ENCODE measurements at regions not wholly inside any gene's neighbourhood (a gene's known extent, or its start where the extent isn't known, plus 50 kb on each side); places are given as distances from the start of the nearest gene placed in this dataset.
A peak's percentile ranks its signal among the peaks of the same experiment; 100 is the strongest.
"Not testable (repeated sequence)": the region's sequence is repeated elsewhere in the genome, so short reads cannot be mapped to it uniquely, and the experiment has no call there.

- H3K27me3 Mint-ChIP-seq; H3K27ac Mint-ChIP-seq; H3K36me3 Mint-ChIP-seq (ENCODE audit: low read depth); H3K4me1 Mint-ChIP-seq (ENCODE audit: low read depth); H3K4me3 Mint-ChIP-seq; H3K9me3 Mint-ChIP-seq; intact Hi-C loops (cut with micrococcal nuclease): not testable (repeated sequence)
Observed at GRCh38 chr1:149157409-149157808, 54.1 kb upstream of the NBPF9 start.

- H3K36me3 Mint-ChIP-seq (ENCODE audit: low read depth); H3K4me3 Mint-ChIP-seq; H3K9me3 Mint-ChIP-seq; H3K4me1 Mint-ChIP-seq (ENCODE audit: low read depth); intact Hi-C loops (cut with micrococcal nuclease); H3K27me3 Mint-ChIP-seq; H3K27ac Mint-ChIP-seq: not testable (repeated sequence)
Observed at GRCh38 chr1:149158308-149158707, 55.0 kb upstream of the NBPF9 start.

- H3K27me3 Mint-ChIP-seq; H3K9me3 Mint-ChIP-seq; H3K4me1 Mint-ChIP-seq (ENCODE audit: low read depth); H3K36me3 Mint-ChIP-seq (ENCODE audit: low read depth); H3K4me3 Mint-ChIP-seq; intact Hi-C loops (cut with micrococcal nuclease); H3K27ac Mint-ChIP-seq: not testable (repeated sequence)
Observed at GRCh38 chr1:149163063-149163444, 59.7 kb upstream of the NBPF9 start.

GRCh38 chr1:149174765-149175164, 71.4 kb upstream of the NBPF9 start:
- not testable (repeated sequence) for H3K36me3 Mint-ChIP-seq (ENCODE audit: low read depth); H3K4me3 Mint-ChIP-seq; H3K27ac Mint-ChIP-seq

GRCh38 chr1:149175812-149176211, 72.5 kb upstream of the NBPF9 start:
- H3K9me3 Mint-ChIP-seq; H3K27me3 Mint-ChIP-seq; H3K27ac Mint-ChIP-seq; H3K36me3 Mint-ChIP-seq (ENCODE audit: low read depth); intact Hi-C loops (cut with micrococcal nuclease); H3K4me1 Mint-ChIP-seq (ENCODE audit: low read depth): not testable (repeated sequence)
- H3K4me3 Mint-ChIP-seq: peak overlapping the region; percentile 62

More at GRCh38 chr1:149174765-149175164, 71.4 kb upstream of the NBPF9 start:
- intact Hi-C loops (cut with micrococcal nuclease); H3K9me3 Mint-ChIP-seq; H3K27me3 Mint-ChIP-seq; H3K4me1 Mint-ChIP-seq (ENCODE audit: low read depth): not testable (repeated sequence)

- Mint-ChIP-seq H3K27ac (peak overlapping the region; percentile 89), H3K4me3 (peak overlapping the region; percentile 79)
- H3K36me3 Mint-ChIP-seq (ENCODE audit: low read depth); H3K4me1 Mint-ChIP-seq (ENCODE audit: low read depth); H3K9me3 Mint-ChIP-seq; intact Hi-C loops (cut with micrococcal nuclease); H3K27me3 Mint-ChIP-seq: not testable (repeated sequence)
Observed at GRCh38 chr1:149176453-149177316, 73.3 kb upstream of the NBPF9 start.

- H3K4me1 Mint-ChIP-seq (ENCODE audit: low read depth); H3K36me3 Mint-ChIP-seq (ENCODE audit: low read depth); H3K4me3 Mint-ChIP-seq; H3K27me3 Mint-ChIP-seq; H3K9me3 Mint-ChIP-seq; H3K27ac Mint-ChIP-seq; intact Hi-C loops (cut with micrococcal nuclease): not testable (repeated sequence)
Observed at GRCh38 chr1:149190742-149191141, 87.4 kb upstream of the NBPF9 start.

- H3K4me1 Mint-ChIP-seq (ENCODE audit: low read depth); intact Hi-C loops (cut with micrococcal nuclease); H3K4me3 Mint-ChIP-seq; H3K9me3 Mint-ChIP-seq; H3K27ac Mint-ChIP-seq; H3K36me3 Mint-ChIP-seq (ENCODE audit: low read depth); H3K27me3 Mint-ChIP-seq: not testable (repeated sequence)
Observed at GRCh38 chr1:149196651-149197050, 93.3 kb upstream of the NBPF9 start.

- H3K4me1 Mint-ChIP-seq (ENCODE audit: low read depth); H3K4me3 Mint-ChIP-seq; H3K36me3 Mint-ChIP-seq (ENCODE audit: low read depth); H3K27ac Mint-ChIP-seq; H3K27me3 Mint-ChIP-seq; intact Hi-C loops (cut with micrococcal nuclease); H3K9me3 Mint-ChIP-seq: not testable (repeated sequence)
Observed at GRCh38 chr1:149200567-149200966, 97.2 kb upstream of the NBPF9 start.

- H3K27ac Mint-ChIP-seq; H3K27me3 Mint-ChIP-seq; H3K36me3 Mint-ChIP-seq (ENCODE audit: low read depth); H3K4me3 Mint-ChIP-seq; intact Hi-C loops (cut with micrococcal nuclease); H3K9me3 Mint-ChIP-seq; H3K4me1 Mint-ChIP-seq (ENCODE audit: low read depth): not testable (repeated sequence)
Observed at GRCh38 chr1:149202283-149202682, 98.9 kb upstream of the NBPF9 start.

GRCh38 chr1:149204396-149204795, 101.0 kb upstream of the NBPF9 start:
- H3K27ac Mint-ChIP-seq; intact Hi-C loops (cut with micrococcal nuclease); H3K9me3 Mint-ChIP-seq; H3K36me3 Mint-ChIP-seq (ENCODE audit: low read depth); H3K27me3 Mint-ChIP-seq; H3K4me3 Mint-ChIP-seq; H3K4me1 Mint-ChIP-seq (ENCODE audit: low read depth): not testable (repeated sequence)

- H3K36me3 Mint-ChIP-seq (ENCODE audit: low read depth); H3K9me3 Mint-ChIP-seq; H3K4me1 Mint-ChIP-seq (ENCODE audit: low read depth); H3K27me3 Mint-ChIP-seq; H3K27ac Mint-ChIP-seq; intact Hi-C loops (cut with micrococcal nuclease); H3K4me3 Mint-ChIP-seq: not testable (repeated sequence)
Observed at GRCh38 chr1:149208836-149209235, 105.5 kb upstream of the NBPF9 start.

- H3K27ac Mint-ChIP-seq; H3K4me3 Mint-ChIP-seq; H3K4me1 Mint-ChIP-seq (ENCODE audit: low read depth): not testable (repeated sequence)
Observed at GRCh38 chr1:149211757-149212420, 108.5 kb upstream of the NBPF9 start.

GRCh38 chr1:149212946-149213345, 109.6 kb upstream of the NBPF9 start:
- H3K27ac Mint-ChIP-seq; H3K4me1 Mint-ChIP-seq (ENCODE audit: low read depth); H3K36me3 Mint-ChIP-seq (ENCODE audit: low read depth); H3K4me3 Mint-ChIP-seq; H3K9me3 Mint-ChIP-seq; intact Hi-C loops (cut with micrococcal nuclease); H3K27me3 Mint-ChIP-seq: not testable (repeated sequence)

More at GRCh38 chr1:149211757-149212420, 108.5 kb upstream of the NBPF9 start:
- intact Hi-C loops (cut with micrococcal nuclease); H3K9me3 Mint-ChIP-seq; H3K36me3 Mint-ChIP-seq (ENCODE audit: low read depth); H3K27me3 Mint-ChIP-seq: not testable (repeated sequence)

GRCh38 chr1:149213673-149214072, 110.3 kb upstream of the NBPF9 start:
- H3K4me3 Mint-ChIP-seq; H3K4me1 Mint-ChIP-seq (ENCODE audit: low read depth); intact Hi-C loops (cut with micrococcal nuclease); H3K36me3 Mint-ChIP-seq (ENCODE audit: low read depth); H3K9me3 Mint-ChIP-seq; H3K27me3 Mint-ChIP-seq; H3K27ac Mint-ChIP-seq: not testable (repeated sequence)
